ENCODE measurements at regions not wholly inside any gene's neighbourhood (a gene's known extent, or its start where the extent isn't known, plus 50 kb on each side); places are given as distances from the start of the nearest gene placed in this dataset.

GRCh38 chr18:38948436-38948835 lies 1382.8 kb upstream of the CELF4 start:
- ATAC-seq (no peak), DNase-seq (ENCODE audit: low spot score) (no peak)
- intact Hi-C loops (cut with DNase I), result no loop called here

GRCh38 chr18:38944446-38945024 lies 1378.9 kb upstream of the CELF4 start:
- ATAC-seq (no peak), DNase-seq (ENCODE audit: low spot score) (no peak)
- intact Hi-C loops (cut with DNase I), result no loop called here

GRCh38 chr18:38941711-38942561 lies 1376.3 kb upstream of the CELF4 start:
- DNase-seq (ENCODE audit: low spot score) (no peak), ATAC-seq (no peak)
- intact Hi-C loops (cut with DNase I), result no loop called here

GRCh38 chr18:38940863-38941531 lies 1375.4 kb upstream of the CELF4 start:
- no peak for ATAC-seq
- no peak for DNase-seq (ENCODE audit: low spot score)

GRCh38 chr18:38940475-38940862 lies 1374.9 kb upstream of the CELF4 start:
- DNase-seq (ENCODE audit: low spot score), result no peak
- no peak for ATAC-seq
- intact Hi-C loops (cut with DNase I), result no loop called here

More at GRCh38 chr18:38940863-38941531, 1375.4 kb upstream of the CELF4 start:
- intact Hi-C loops (cut with DNase I), result no loop called here

- DNase-seq (ENCODE audit: low spot score) (no peak), ATAC-seq (no peak)
- intact Hi-C loops (cut with DNase I), result no loop called here
Measured at GRCh38 chr18:38933910-38934510, 1368.4 kb upstream of the CELF4 start.

GRCh38 chr18:38933322-38933721 lies 1367.7 kb upstream of the CELF4 start:
- ATAC-seq (no peak), DNase-seq (ENCODE audit: low spot score) (no peak)
- intact Hi-C loops (cut with DNase I), result no loop called here

- intact Hi-C loops (cut with DNase I), result no loop called here
- ATAC-seq (no peak), DNase-seq (ENCODE audit: low spot score) (no peak)
Measured at GRCh38 chr18:38932752-38933151, 1367.2 kb upstream of the CELF4 start.

GRCh38 chr18:38931754-38932050 lies 1366.1 kb upstream of the CELF4 start:
- no peak for DNase-seq (ENCODE audit: low spot score)
- intact Hi-C loops (cut with DNase I), result no loop called here
- no peak for ATAC-seq

GRCh38 chr18:38930881-38931753 lies 1365.5 kb upstream of the CELF4 start:
- intact Hi-C loops (cut with DNase I), result no loop called here
- ATAC-seq (no peak), DNase-seq (ENCODE audit: low spot score) (no peak)

- DNase-seq (ENCODE audit: low spot score), result no peak
- intact Hi-C loops (cut with DNase I), result no loop called here
- ATAC-seq, result no peak
Measured at GRCh38 chr18:38923540-38923939, 1357.9 kb upstream of the CELF4 start.

- intact Hi-C loops (cut with DNase I), result no loop called here
- DNase-seq (ENCODE audit: low spot score) (no peak), ATAC-seq (no peak)
Measured at GRCh38 chr18:38923126-38923525, 1357.5 kb upstream of the CELF4 start.

GRCh38 chr18:38909972-38910371 lies 1344.4 kb upstream of the CELF4 start:
- intact Hi-C loops (cut with DNase I), result no loop called here
- DNase-seq (ENCODE audit: low spot score), result no peak

GRCh38 chr18:38902796-38903195 lies 1337.2 kb upstream of the CELF4 start:
- intact Hi-C loops (cut with DNase I), result no loop called here
- DNase-seq (ENCODE audit: low spot score) (no peak), ATAC-seq (no peak)

More at GRCh38 chr18:38909972-38910371, 1344.4 kb upstream of the CELF4 start:
- no peak for ATAC-seq

GRCh38 chr18:38900445-38900844 lies 1334.8 kb upstream of the CELF4 start:
- intact Hi-C loops (cut with DNase I), result no loop called here
- ATAC-seq (no peak), DNase-seq (ENCODE audit: low spot score) (no peak)

GRCh38 chr18:38900031-38900430 lies 1334.4 kb upstream of the CELF4 start:
- no peak for ATAC-seq
- DNase-seq (ENCODE audit: low spot score), result no peak
- intact Hi-C loops (cut with DNase I), result no loop called here

- intact Hi-C loops (cut with DNase I), result no loop called here
- no peak for DNase-seq (ENCODE audit: low spot score)
Measured at GRCh38 chr18:38899252-38899651, 1333.7 kb upstream of the CELF4 start.

GRCh38 chr18:38898167-38898566 lies 1332.6 kb upstream of the CELF4 start:
- DNase-seq (ENCODE audit: low spot score) (no peak), ATAC-seq (no peak)
- intact Hi-C loops (cut with DNase I), result no loop called here

More at GRCh38 chr18:38899252-38899651, 1333.7 kb upstream of the CELF4 start:
- ATAC-seq, result no peak

GRCh38 chr18:38895560-38895959 lies 1330.0 kb upstream of the CELF4 start:
- DNase-seq (ENCODE audit: low spot score) (no peak), ATAC-seq (no peak)
- intact Hi-C loops (cut with DNase I), result no loop called here
